HG03521 (cell line): ENCODE measurements at regions not wholly inside any gene's neighbourhood (a gene's known extent, or its start where the extent isn't known, plus 50 kb on each side); places are given as distances from the start of the nearest gene placed in this dataset.

Source experiments
- ATAC-seq: cut with Tn5 transposase; IDR thresholded peaks from one replicate; pipeline ENCODE4 v1.9.1; 2021; ENCODE audit warnings: mild to moderate bottlenecking, moderate library complexity; ENCODE audit not compliant: unreplicated experiment

DNA sequence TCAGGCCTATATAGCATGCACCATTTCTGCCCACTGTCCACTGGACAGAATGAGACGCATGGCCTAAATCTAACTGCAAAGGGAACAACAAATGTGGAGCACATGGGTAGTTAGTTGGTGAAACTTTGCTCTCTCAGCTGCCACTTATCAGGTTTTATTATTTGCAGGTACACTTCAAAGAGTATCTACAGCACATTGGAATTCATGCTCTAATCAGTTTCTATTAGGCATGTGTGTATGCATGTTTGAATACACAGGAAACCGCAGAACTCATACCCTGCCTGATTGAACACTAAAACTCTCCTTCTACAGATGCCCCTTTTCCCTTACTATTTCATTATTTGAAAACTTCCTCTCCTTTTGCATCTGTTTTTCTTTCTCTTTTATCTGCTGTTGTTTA lies 97.4 kb upstream of the HSF2 start:
- ATAC-seq, result no peak

DNA sequence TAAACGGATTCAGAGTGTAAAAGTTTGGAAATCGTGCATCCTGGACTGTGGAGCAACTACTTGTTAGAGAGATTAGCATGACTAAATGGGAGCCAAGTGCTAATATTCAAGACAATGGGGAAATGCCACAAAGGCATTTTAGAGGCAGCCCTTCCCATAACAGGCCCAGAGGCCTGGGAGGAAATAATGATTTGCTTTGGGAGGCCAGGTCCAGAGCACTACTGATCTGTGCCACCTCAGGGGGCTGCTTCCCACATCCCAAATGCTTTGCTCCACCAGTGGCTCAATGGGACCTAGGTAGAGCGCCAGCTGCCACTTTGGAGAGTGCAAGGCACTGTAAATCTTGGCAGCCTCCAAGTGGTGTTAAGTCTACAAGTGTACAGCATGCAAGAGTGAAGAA lies 91.9 kb upstream of the HSF2 start:
- ATAC-seq, result no peak

DNA sequence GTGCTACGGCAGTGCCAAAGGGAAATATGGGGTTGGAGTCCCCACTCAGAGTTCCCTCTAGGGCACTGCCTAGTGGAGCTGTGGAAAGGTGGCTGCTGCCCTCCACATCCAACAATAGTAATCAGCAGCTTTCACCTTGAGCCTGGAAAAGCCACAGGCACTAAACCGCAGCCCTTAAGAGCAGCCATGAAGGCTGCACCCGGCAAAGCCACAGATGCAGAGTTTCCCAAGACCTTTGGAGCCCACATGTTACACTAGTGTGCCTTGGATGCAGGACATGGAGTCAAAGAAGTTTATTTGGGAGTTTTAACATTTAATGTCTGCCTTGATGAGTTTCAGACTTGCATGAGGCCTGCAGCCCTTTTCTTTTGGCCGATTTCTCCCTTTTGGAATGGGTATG lies 91.4 kb upstream of the HSF2 start:
- ATAC-seq, result no peak

DNA sequence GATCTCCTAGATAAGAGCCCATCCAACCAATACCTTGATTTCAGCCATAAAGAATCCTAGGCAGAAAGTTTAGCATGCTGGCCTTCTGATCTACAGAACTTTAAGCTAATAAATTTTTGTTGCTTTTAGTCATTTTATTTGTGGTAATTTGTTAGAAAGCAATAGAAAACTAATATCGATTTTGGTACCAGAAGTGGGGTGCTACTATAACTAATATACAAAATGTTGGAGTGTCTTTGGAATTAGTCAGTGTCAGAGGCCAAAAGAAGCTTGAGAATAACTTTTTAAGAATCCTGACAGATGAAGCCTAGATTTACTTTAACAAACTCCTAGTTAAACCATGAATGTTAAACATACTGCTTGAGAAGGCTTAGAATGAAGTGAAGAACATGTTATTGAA lies 83.6 kb upstream of the HSF2 start:
- no peak for ATAC-seq

DNA sequence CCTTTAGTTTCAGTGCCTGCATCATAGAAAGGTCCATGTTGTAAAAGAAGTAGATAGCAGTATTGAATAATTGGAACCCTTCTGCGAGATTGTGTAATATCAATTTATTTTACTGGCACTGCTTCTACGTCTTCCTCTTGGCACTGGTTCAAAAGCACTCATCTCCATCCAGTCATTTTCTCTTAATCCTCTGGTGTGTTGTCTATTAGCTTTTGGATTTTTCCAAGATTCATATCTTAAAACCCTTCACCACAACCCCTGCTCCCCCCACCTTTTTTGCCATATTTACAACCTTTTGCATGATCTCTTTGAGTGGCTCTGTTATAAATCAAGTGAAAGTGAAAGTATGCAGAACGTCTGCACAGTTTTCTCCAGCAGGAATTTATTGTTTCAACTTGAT lies 76.6 kb upstream of the HSF2 start:
- ATAC-seq, result no peak

DNA sequence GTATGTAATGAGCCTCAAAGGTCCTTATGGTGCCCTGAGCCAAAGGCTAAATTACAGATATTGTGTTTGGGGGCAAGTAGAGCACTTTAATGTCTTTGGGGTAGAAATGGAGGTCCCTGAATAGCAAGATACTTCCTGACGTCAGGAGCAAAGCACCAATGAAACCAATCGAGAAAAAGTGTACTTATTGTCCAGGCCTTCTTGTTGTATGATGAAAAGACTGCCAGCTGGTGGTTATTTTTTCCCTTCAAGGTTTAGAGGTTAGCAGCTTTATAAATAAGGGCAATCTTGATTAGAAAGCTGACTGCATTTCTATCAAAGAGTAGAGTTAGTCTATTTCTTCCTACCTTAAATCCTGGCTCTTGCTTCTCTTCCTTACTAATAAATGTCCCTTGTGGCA lies 76.1 kb upstream of the HSF2 start:
- no peak for ATAC-seq

DNA sequence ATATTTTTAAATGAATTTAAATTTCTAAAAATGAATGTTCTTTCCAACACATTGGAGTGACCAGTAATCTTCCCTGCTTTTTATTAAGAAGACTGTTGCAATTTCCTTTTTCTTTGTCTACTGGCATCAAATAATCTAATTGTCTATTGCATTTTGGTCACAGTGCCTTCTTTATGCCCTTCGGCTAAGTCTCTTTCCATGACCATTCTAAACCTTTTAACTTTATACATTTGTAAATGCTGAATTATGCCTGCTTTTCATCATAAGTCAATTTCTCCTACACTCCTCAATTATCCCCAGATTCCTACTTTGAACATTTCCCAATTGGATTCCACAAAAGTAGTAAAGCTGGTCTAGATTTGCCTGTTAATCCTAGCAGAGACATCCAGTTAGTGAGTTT lies 69.1 kb upstream of the HSF2 start:
- ATAC-seq, result no peak

DNA sequence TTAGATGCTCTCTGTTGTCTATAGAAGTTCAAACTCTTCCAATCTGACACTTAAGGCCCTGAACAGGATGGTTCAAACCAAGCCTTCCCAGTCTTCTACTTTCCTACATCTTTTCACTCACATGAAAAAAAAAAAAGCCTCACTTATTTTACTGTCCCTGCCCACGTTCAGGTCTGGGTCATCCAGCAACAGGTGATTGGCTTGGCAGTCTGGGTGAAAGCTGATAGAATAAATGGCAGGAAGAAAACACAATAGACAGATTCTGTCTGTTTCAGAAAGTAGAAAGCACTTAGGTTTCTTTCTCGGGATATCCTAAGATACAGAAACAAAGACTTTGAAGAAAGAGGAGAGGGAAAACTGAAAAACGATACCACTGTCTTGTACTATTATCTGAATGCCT lies 61.8 kb upstream of the HSF2 start:
- ATAC-seq, result no peak

DNA sequence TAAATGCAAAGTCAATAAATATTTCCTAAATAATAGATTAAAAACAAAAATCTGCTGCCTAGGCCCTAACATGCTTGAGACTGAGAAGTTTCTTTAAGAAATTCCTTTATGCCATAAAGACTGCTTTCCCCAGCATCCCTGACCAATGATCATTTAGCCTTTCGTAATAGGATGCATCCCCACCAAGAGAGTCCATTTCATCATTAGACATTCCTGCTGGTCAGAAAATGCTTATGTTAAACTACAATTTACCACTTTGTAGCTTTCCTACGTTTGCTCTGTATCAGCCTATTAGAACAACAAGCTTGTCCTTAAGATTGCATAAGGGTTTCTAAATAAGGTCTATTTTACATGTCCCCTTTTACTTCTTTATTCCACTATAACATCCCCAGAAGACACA lies 59.8 kb upstream of the HSF2 start:
- no peak for ATAC-seq

DNA sequence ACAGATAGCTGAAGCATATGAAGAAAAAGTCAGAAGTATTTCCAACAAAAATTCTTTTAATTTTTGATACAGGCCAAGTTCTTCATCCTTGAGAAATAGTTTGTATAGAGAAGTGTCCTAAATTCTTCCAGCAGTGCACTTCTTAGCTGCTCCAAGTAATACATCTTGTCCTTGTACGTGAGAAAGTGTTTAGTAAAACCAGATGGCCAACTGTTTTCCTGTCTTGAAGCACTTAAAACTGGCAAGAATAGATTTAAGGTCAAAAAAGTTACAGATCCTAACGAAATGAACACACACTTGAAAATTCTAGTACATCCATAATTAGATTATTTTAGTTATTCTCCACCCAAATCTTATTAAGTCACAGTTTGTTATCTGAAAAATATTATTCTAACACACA lies 52.2 kb upstream of the HSF2 start:
- no peak for ATAC-seq

DNA sequence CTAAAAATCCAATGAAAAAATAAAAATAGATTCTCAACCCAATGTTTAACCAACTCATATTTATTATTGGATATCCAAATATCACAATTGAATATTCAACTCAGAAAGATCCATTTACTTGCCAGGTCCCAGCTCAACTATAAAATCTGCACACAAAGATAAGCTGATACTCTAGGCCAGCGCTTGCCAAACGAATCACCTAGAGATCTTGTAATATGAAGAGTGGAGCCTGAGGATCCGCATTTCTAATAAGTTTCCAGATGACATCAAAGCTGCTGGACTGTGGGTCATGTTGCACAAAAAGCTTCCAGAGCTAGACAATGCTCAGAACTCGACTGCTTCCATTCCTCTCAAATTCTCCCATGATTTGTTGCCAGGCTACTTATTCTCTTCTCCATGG lies 51.7 kb upstream of the HSF2 start:
- ATAC-seq, result no peak
